SKM-1 treated with dmso at 0.1 percent for 144 hours (cell line): ENCODE measurements at regions not wholly inside any gene's neighbourhood (a gene's known extent, or its start where the extent isn't known, plus 50 kb on each side); places are given as distances from the start of the nearest gene placed in this dataset.

Experiments used
- DNase-seq: peaks from one replicate; lab custom pipeline; 2025; ENCODE audit not compliant: unreplicated experiment; lab: John Stamatoyannopoulos, UW

GRCh38 chr2:221156062-221156734 is 415.9 kb downstream of the EPHA4 start:
- DNase-seq = no peak

- no peak for DNase-seq
Observed at GRCh38 chr2:221161186-221161585, 410.9 kb downstream of the EPHA4 start.

DNA sequence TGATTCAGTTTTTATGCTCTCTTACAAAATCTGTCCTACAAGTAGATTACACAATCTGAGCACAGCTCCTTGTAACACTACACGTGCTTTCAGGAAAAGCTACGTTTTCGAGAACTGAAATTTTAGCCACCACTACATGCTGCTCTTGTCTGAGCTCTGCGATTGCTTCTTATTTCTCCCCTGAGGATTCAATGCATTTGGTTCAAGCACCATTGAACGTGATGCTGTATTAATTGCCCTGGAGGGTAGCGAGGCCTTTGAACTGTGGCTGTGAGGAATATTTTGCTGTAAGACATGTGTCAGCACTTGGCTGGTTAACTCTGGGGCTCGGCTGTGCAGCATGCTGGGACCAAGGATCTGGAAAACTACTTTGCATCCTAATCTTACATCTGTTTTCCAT is 405.8 kb downstream of the EPHA4 start:
- DNase-seq = no peak

- DNase-seq = no peak
Observed at GRCh38 chr2:221167561-221167960, 404.5 kb downstream of the EPHA4 start.

DNA sequence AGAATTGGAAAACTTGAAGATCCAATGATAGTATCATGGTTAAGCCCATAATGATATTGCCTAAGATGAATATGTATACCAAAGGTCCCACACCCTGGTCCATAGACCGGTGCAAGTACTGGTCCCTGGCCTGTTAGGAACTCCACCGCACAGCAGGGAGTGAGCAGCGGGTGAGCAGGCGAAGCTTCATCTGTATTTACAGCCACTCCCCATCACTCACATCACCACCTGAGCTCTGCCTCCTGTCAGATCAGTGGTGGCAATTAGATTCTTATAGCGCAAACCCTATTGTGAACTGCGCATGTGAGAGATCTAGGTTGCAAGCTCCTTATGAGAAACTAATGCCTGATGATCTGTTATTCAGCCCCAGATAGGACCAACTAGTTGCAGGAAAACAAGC is 402.4 kb downstream of the EPHA4 start:
- DNase-seq = no peak

DNA sequence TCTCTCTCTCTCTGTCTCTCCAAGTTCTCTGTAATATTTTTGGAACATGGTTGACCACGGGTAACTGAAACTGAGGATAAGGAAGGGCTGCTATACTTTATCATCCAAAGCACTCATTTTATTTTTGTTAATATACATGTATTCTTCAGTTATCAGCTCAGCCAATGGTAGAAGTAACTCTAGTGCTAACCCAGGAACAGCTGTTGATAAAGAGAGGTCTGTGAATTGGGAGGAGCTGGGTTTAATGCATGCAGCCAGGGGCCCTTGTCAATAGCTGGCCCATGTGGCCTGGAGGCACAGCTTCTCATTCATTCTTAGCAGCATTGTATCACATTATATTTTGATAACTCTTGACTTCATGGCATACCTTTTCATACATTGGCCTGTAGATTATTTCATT is 401.6 kb downstream of the EPHA4 start:
- DNase-seq = no peak

DNA sequence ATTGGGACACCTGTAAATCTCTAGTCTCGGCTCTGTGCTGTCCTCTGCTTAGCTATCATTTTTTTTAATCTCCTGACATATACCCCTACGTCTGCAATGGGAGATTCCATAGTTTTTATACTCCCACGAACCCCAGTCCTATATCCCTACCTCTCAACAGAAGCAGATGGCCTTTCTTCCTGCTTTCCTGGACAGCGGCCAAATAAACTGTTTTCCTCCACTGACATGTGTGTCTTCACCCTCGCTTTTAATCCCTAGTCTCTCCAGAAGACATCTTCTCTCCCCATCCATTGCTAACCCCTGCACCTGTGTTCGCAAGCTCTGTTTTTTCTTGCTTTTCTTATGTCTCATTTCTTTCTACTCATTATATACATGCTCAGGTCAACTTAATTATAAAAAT is 395.4 kb downstream of the EPHA4 start:
- DNase-seq = no peak

DNA sequence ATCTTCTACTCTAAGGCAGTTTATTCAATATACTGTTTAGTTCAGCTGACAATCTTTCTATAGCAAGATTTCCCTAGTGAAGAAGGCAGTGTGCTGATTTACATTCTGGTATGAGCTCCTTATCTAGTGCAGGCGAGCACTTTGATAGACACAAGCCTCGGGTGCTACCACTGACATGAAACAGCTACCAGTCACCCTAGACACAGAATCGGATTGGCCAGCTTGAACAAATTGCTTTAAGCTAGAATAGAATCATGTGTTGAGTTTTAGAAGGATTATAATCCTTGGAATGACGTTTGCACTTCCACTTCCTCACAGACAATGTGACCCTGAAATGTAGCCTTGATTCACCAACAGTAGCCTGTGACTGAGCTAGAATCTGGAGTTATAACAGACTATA is 394.0 kb downstream of the EPHA4 start:
- DNase-seq = no peak

DNA sequence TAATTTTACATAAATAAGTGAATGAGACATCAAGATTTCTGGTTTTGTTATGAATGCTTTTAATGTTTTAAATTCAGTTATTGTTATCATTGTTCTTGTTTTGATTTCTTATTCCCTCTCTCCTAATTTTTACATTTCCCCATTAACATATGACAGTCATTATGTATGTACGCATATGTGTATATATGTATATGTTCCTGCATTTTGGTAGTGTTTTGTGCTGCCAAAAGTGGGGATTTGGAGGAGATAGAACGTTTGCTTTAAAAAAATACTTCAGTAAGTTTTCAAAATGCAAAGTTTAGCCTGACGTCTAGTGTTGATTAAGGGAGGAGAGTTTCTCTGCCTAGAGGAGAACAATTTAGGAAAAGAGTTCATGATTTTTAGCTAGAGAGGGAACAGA is 385.2 kb downstream of the EPHA4 start:
- no peak for DNase-seq

DNA sequence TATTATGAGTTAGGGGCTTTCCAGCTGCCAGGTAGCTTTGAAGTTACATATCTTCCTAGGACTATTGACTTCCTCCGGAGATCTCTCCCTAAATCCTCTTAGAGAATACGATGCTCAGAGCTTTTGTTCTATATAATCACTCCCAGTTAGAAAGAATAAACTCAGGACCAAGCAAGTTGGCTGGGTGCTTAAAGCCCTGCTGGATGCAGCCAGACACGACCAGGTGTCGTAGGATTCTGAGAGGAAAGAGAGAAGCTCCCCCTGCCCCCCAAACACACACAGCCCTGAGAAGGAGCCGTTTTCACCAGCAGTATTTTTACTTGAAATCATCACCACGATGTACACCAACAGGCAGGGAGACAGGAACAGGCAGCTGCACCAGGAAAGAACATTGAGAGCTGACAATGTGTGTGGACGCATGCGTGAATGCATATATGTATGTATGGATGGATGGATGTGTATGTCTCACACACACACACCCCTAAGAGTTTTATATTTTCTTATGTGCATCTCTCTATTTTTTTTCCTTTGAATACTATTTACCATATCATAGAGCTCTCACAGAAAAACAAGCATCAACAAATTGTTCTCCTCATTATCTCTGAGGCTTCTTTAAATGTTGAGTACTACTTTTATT is 382.6 kb downstream of the EPHA4 start:
- DNase-seq = no peak

DNA sequence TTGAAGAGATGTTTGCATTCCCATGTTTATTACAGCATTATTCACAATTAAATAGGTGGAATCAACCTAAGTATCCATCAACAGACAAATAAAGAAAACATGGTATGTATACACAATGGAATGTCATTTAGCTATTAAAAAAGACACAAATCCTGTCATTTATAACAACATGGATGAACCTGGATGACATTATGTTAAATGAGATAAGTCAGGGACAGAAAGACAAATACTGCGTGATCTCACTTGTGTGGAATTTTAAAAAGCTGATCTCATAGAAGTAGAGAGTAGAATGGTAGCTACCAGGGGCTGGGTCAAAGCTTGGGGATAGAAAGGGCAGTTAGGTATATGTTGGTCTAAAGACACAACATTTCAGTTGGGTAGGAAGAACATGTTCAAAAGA is 376.3 kb downstream of the EPHA4 start:
- no peak for DNase-seq

GRCh38 chr2:221197225-221197856 is 374.8 kb downstream of the EPHA4 start:
- DNase-seq = no peak

DNA sequence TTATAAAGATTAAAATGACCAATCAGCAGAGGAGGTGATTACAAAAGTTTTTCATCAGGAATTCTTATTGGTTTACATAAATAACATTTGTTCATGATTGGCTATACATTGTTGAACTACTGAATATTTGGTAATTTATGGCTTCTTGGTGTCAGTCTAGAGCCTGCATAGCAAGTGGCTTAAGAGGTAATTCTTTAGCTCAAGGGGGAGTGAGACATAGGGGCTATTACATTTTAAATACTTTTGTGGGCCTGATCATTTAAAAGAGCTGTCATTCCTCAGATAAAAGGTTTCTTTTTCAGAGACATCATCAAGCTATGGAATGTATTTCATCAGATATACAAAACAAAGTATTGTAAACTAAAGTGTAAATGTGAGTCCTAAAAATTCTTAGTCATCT is 373.8 kb downstream of the EPHA4 start:
- no peak for DNase-seq

GRCh38 chr2:221200184-221200839 is 371.8 kb downstream of the EPHA4 start:
- no peak for DNase-seq

GRCh38 chr2:221202431-221202830 is 369.7 kb downstream of the EPHA4 start:
- DNase-seq = no peak

DNA sequence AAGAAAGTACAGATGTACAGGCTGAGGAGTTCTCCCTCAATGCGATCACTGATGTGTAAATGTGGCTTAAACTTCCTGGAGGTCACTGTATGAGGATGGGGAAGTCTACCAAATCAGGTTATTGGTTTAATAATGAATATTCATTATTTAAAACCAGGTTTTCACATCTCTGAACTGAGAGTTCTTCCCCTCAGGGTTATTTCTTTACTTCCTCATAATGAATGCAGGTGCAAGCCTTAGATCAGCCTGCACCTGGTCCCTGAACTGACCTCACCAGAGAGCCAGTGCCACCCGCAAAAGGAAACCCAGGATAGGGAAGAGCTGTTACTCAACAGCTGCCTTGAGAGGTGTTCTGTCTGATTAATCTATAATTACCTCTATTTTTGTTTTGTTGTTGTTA is 369.0 kb downstream of the EPHA4 start:
- DNase-seq = no peak

- DNase-seq = no peak
Observed at GRCh38 chr2:221203856-221204255, 368.2 kb downstream of the EPHA4 start.

DNA sequence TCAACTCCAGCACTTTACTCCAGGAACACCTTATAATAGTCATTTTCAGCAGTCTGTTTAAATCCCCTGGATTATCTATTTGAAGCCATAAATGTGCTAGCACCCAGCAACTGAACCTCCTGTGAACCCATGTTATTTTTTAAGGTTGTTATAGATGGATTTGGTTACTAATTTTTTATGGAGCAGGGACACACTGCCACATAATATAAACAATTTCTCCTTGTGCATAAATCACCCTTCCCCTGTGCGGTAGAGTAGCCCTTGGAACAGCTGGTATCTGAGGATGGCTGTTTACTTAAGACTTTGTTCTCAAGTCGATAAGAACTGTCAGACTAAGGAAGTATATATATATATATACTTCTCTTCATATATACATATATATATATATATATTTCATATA is 367.4 kb downstream of the EPHA4 start:
- no peak for DNase-seq

- no peak for DNase-seq
Observed at GRCh38 chr2:221205103-221205673, 366.9 kb downstream of the EPHA4 start.

- no peak for DNase-seq
Observed at GRCh38 chr2:221210686-221211085, 361.4 kb downstream of the EPHA4 start.

GRCh38 chr2:221211653-221212052 is 360.5 kb downstream of the EPHA4 start:
- no peak for DNase-seq

- no peak for DNase-seq
Observed at GRCh38 chr2:221212105-221212504, 360.0 kb downstream of the EPHA4 start.
